H9 (cell line): ENCODE measurements at regions not wholly inside any gene's neighbourhood (a gene's known extent, or its start where the extent isn't known, plus 50 kb on each side); places are given as distances from the start of the nearest gene placed in this dataset.

Experiments used
- DNase-seq: peaks from one replicate; pipeline ENCODE4 v3.0.0-alpha.2; 2017
- H2AFZ ChIP-seq: one replicate; pipeline ENCODE4 v1.6.1; 2013; ENCODE audit warnings: mild to moderate bottlenecking, low read length, control low read depth, moderate library complexity
- H2AK5ac ChIP-seq: 2 replicates; pipeline ENCODE4 v1.6.1; 2013; ENCODE audit warnings: low read length, control low read depth, mixed read lengths; ENCODE audit not compliant: insufficient read length
- H2BK120ac ChIP-seq: one replicate; pipeline ENCODE4 v1.6.1; 2013; ENCODE audit warnings: low read depth, mild to moderate bottlenecking, low read length, control low read depth, inconsistent platforms; ENCODE audit not compliant: poor library complexity, severe bottlenecking
- H2BK12ac ChIP-seq: 2 replicates; pipeline ENCODE4 v1.6.1; 2013; ENCODE audit warnings: low read length, control low read depth, mixed read lengths, low read depth; ENCODE audit not compliant: insufficient read length
- H2BK15ac ChIP-seq: 2 replicates; pipeline ENCODE4 v1.6.1; 2013; ENCODE audit warnings: low read depth, low read length, control low read depth
- H2BK20ac ChIP-seq: one replicate; pipeline ENCODE4 v1.6.1; 2013; ENCODE audit warnings: low read depth, mild to moderate bottlenecking, low read length, control low read depth, inconsistent platforms; ENCODE audit not compliant: poor library complexity, severe bottlenecking
- H2BK5ac ChIP-seq: 2 replicates; pipeline ENCODE4 v1.6.1; 2013; ENCODE audit warnings: low read length, control low read depth, mixed read lengths; ENCODE audit not compliant: insufficient read length
- H3K14ac ChIP-seq: 2 replicates; pipeline ENCODE4 v1.6.1; 2013; ENCODE audit warnings: low read length, control low read depth; ENCODE audit not compliant: insufficient read depth
- H3K18ac ChIP-seq: 2 replicates; pipeline ENCODE4 v1.6.1; 2013; ENCODE audit warnings: low read depth, mild to moderate bottlenecking, mixed read lengths, low read length, control low read depth; ENCODE audit not compliant: insufficient read length
- H3K23ac ChIP-seq: 2 replicates; pipeline ENCODE4 v1.6.1; 2013; ENCODE audit warnings: low read length, control low read depth, mixed read lengths, low read depth; ENCODE audit not compliant: insufficient read length
- H3K23me2 ChIP-seq: 2 replicates; pipeline ENCODE4 v1.6.1; 2013; ENCODE audit warnings: low read depth, mild to moderate bottlenecking, mixed read lengths, low read length, control low read depth; ENCODE audit not compliant: insufficient read length, poor library complexity, severe bottlenecking
- H3K27ac ChIP-seq: 2 replicates; pipeline ENCODE4 v1.5.1; 2013; ENCODE audit warnings: low read length, control low read depth, mixed read lengths, low read depth; ENCODE audit not compliant: insufficient read length
- H3K27me3 ChIP-seq: 2 replicates; pipeline ENCODE4 v1.6.1; 2013; ENCODE audit warnings: low read length, control low read depth, inconsistent platforms; ENCODE audit not compliant: insufficient read depth
- H3K4ac ChIP-seq: 2 replicates; pipeline ENCODE4 v1.6.1; 2013; ENCODE audit warnings: low read depth, mild to moderate bottlenecking, control low read depth, inconsistent platforms, low read length, moderate library complexity
- H3K4me1 ChIP-seq: 2 replicates; pipeline ENCODE4 v1.6.1; 2013; ENCODE audit warnings: low read length, control low read depth, inconsistent platforms; ENCODE audit not compliant: insufficient read depth
- H3K4me2 ChIP-seq: 2 replicates; pipeline ENCODE4 v1.6.1; 2013; ENCODE audit warnings: low read length, control low read depth, mixed read lengths; ENCODE audit not compliant: insufficient read length, insufficient read depth
- H3K56ac ChIP-seq: 2 replicates; pipeline ENCODE4 v1.6.1; 2013; ENCODE audit warnings: low read depth, mild to moderate bottlenecking, mixed read lengths, low read length, control low read depth; ENCODE audit not compliant: insufficient read length
- H3K79me1 ChIP-seq: 2 replicates; pipeline ENCODE4 v1.6.1; 2013; ENCODE audit warnings: low read depth, mild to moderate bottlenecking, moderate library complexity, low read length, control low read depth, inconsistent platforms; ENCODE audit not compliant: insufficient read depth, poor library complexity, severe bottlenecking
- H3K79me2 ChIP-seq: 2 replicates; pipeline ENCODE4 v1.6.1; 2013; ENCODE audit warnings: low read length, control low read depth, inconsistent platforms; ENCODE audit not compliant: insufficient read depth
- H3K9ac ChIP-seq: 2 replicates; pipeline ENCODE4 v1.6.1; 2013; ENCODE audit warnings: low read length, control low read depth, mixed read lengths; ENCODE audit not compliant: insufficient read length; ENCODE audit errors: extremely low read depth
- H3K9me3 ChIP-seq: one replicate; pipeline ENCODE4 v1.6.1; 2013; ENCODE audit warnings: low read depth, low read length, inconsistent platforms; ENCODE audit not compliant: control insufficient read depth
- H3T11ph ChIP-seq: one replicate; pipeline ENCODE4 v1.6.1; 2013; ENCODE audit warnings: mild to moderate bottlenecking, low read length, control low read depth, inconsistent platforms
- H4K20me1 ChIP-seq: one replicate; pipeline ENCODE4 v1.6.1; 2013; ENCODE audit not compliant: control insufficient read depth, insufficient read length, insufficient read depth
- H4K5ac ChIP-seq: 2 replicates; pipeline ENCODE4 v1.6.1; 2013; ENCODE audit warnings: low read depth, mild to moderate bottlenecking, mixed read lengths, low read length, control low read depth; ENCODE audit not compliant: insufficient read length
- H4K8ac ChIP-seq: replicated peaks from 2 replicates; pipeline ENCODE4 v1.6.1; 2013; ENCODE audit warnings: low read length, control low read depth, mixed read lengths, low read depth; ENCODE audit not compliant: insufficient read length
- H4K91ac ChIP-seq: 2 replicates; pipeline ENCODE4 v1.6.1; 2013; ENCODE audit warnings: low read depth, mild to moderate bottlenecking, moderate library complexity, mixed read lengths, low read length, control low read depth; ENCODE audit not compliant: insufficient read length
- H3K27ac Mint-ChIP-seq, 3 experiments: 2 replicates in 2 of 3; 3 replicates in 1 of 3; pipeline ENCODE4 v1.8.0; 2020 to 2021; ENCODE audit warnings: mixed read lengths in 3 of 3, mild to moderate bottlenecking in 1 of 3, moderate library complexity in 1 of 3
- H3K27me3 Mint-ChIP-seq: 2 replicates; pipeline ENCODE4 v1.8.0; 2021; ENCODE audit warnings: low read depth, mild to moderate bottlenecking, moderate library complexity, mixed read lengths
- H3K36me3 Mint-ChIP-seq, 3 experiments: 2 replicates in 2 of 3; 3 replicates in 1 of 3; pipeline ENCODE4 v1.8.0; 2020 to 2021; ENCODE audit warnings: low read depth in 3 of 3, mixed read lengths in 3 of 3; ENCODE audit not compliant: insufficient read depth in 1 of 3
- H3K4me1 Mint-ChIP-seq, 2 experiments: 2 replicates each; pipeline ENCODE4 v1.8.0; 2020; ENCODE audit warnings: mixed read lengths in 2 of 2
- H3K4me3 Mint-ChIP-seq, 2 experiments: 2 replicates in 1 of 2; 3 replicates in 1 of 2; pipeline ENCODE4 v1.8.0; 2020 to 2021; ENCODE audit warnings: mild to moderate bottlenecking in 2 of 2, mixed read lengths in 2 of 2, moderate library complexity in 1 of 2
- H3K9me3 Mint-ChIP-seq, 2 experiments: 2 replicates in 1 of 2; 3 replicates in 1 of 2; pipeline ENCODE4 v1.8.0; 2020; ENCODE audit warnings: mild to moderate bottlenecking in 2 of 2, mixed read lengths in 2 of 2, moderate library complexity in 1 of 2
- WGBS: extraction: QIAGEN DNeasy Blood & Tissue Kit; methylation state at CpG from one replicate; pipeline ENCODE4 v1.1.7; 2013; ENCODE audit warnings: missing lambda C conversion rate, low lambda C conversion rate, mixed read lengths; ENCODE audit not compliant: insufficient read length; ENCODE audit errors: extremely low coverage; 5-methylcytosine and 5-hydroxymethylcytosine counted together
- TF ChIP-seq, protein P1 (sequence below): fragments of 200-600 bp; sonication (generic); conservative IDR thresholded peaks from 3 replicates; pipeline ENCODE4 v1.8.0; 2021; ENCODE audit warnings: antibody characterized with exemption, mild to moderate bottlenecking

DNA sequence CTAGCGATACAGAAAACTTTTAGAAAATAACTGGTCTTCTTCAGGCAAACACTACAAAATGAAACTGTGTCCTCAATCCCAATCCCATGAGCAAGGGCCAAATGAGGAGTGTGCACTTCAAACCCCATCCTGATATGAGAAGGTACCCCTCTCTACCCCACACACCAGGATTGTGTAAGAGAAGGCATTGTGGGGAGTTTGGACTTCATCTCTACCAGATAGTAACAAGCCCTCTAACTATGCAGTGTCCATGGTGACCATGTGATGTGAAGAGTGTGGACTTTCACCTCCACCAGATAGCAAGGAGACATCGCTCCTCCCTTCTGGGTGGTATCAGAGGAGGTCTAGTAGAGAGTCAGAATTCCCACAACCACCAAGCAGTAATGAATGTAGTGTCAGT is 769.3 kb downstream of the MECOM start:
- Histone ChIP-seq H3K9ac (no peak overlapping the region), H2BK15ac (no peak overlapping the region), H3T11ph (no peak overlapping the region), H2BK20ac (no peak overlapping the region), H4K5ac (no peak overlapping the region), H2BK5ac (no peak overlapping the region), H2BK120ac (no peak overlapping the region), H3K23me2 (no peaks in the 10 kb centered on the region), H3K18ac (no peak overlapping the region), H3K27ac (no peak overlapping the region), H3K4ac (no peak overlapping the region), H3K4me1 (no peaks in the 10 kb centered on the region), H2BK12ac (no peak overlapping the region), H3K14ac (no peak overlapping the region), H4K91ac (no peak overlapping the region), H2AK5ac (no peak overlapping the region), H3K56ac (no peak overlapping the region), H4K20me1 (no peaks in the 10 kb centered on the region), H4K8ac (no peak overlapping the region), H3K9me3 (no peaks in the 10 kb centered on the region), H3K27me3 (no peaks in the 10 kb centered on the region), H3K23ac (no peak overlapping the region), H3K79me1 (no peaks in the 10 kb centered on the region), H3K79me2 (no peaks in the 10 kb centered on the region), H3K4me2 (no peak overlapping the region), H2AFZ (no peak overlapping the region)
- no peak for DNase-seq
- Mint-ChIP-seq H3K27me3 (no peaks in the 10 kb centered on the region), H3K9me3 (peaks cover 17 to 21% of the 10 kb centered on the region in 2 experiments), H3K4me1 (0 out of 4 replicates have a peak, but pooled peaks cover 0 to 2% of the 10 kb centered on the region in 2 experiments), H3K27ac (no peak overlapping the region), H3K4me3 (no peak overlapping the region), H3K36me3 (peaks cover 5 to 19% (median 12%) of the 10 kb centered on the region in 3 experiments; a peak in 6 of 7 replicates)
- TF ChIP-seq, protein P1, sequence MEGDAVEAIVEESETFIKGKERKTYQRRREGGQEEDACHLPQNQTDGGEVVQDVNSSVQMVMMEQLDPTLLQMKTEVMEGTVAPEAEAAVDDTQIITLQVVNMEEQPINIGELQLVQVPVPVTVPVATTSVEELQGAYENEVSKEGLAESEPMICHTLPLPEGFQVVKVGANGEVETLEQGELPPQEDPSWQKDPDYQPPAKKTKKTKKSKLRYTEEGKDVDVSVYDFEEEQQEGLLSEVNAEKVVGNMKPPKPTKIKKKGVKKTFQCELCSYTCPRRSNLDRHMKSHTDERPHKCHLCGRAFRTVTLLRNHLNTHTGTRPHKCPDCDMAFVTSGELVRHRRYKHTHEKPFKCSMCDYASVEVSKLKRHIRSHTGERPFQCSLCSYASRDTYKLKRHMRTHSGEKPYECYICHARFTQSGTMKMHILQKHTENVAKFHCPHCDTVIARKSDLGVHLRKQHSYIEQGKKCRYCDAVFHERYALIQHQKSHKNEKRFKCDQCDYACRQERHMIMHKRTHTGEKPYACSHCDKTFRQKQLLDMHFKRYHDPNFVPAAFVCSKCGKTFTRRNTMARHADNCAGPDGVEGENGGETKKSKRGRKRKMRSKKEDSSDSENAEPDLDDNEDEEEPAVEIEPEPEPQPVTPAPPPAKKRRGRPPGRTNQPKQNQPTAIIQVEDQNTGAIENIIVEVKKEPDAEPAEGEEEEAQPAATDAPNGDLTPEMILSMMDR, result no peak
- no CpG with 5 or more reads among the region's 2 CpGs for WGBS
